Endodermal cell (in vitro differentiated cells): ENCODE measurements at regions not wholly inside any gene's neighbourhood (a gene's known extent, or its start where the extent isn't known, plus 50 kb on each side); places are given as distances from the start of the nearest gene placed in this dataset.
A peak's percentile ranks its signal among the peaks of the same experiment; 100 is the strongest.

Experiments used
- DNase-seq: peaks from one replicate; pipeline ENCODE4 v3.0.0-alpha.2; 2017
- H3K27ac ChIP-seq: 2 replicates; pipeline ENCODE4 v1.5.1; 2013; ENCODE audit warnings: mild to moderate bottlenecking, low read depth, low read length, moderate library complexity
- H3K27me3 ChIP-seq: 2 replicates; pipeline ENCODE4 v1.6.1; 2013; ENCODE audit warnings: mild to moderate bottlenecking, low read length, moderate library complexity; ENCODE audit not compliant: insufficient read depth, control insufficient read depth, poor library complexity, severe bottlenecking
- H3K36me3 ChIP-seq: 2 replicates; pipeline ENCODE4 v1.7.0; 2013; ENCODE audit warnings: mild to moderate bottlenecking, low read length, moderate library complexity; ENCODE audit not compliant: control insufficient read depth, insufficient read depth
- H3K4me1 ChIP-seq: one replicate; pipeline ENCODE4 v1.7.0; 2013; ENCODE audit warnings: low read length; ENCODE audit not compliant: control insufficient read depth, insufficient read depth
- H3K4me3 ChIP-seq: 2 replicates; pipeline ENCODE4 v1.5.1; 2013; ENCODE audit warnings: mild to moderate bottlenecking, low read length, moderate library complexity
- H3K9ac ChIP-seq: 2 replicates; pipeline ENCODE4 v1.6.1; 2013; ENCODE audit warnings: mild to moderate bottlenecking, low read length, moderate library complexity; ENCODE audit not compliant: poor library complexity, severe bottlenecking; ENCODE audit errors: extremely low read depth
- H3K9me3 ChIP-seq: 2 replicates; pipeline ENCODE4 v1.6.1; 2013; ENCODE audit warnings: mild to moderate bottlenecking, low read length, moderate library complexity; ENCODE audit not compliant: control insufficient read depth
- H3K27ac Mint-ChIP-seq: 2 replicates; pipeline ENCODE4 v1.8.0; 2020; ENCODE audit warnings: mixed read lengths
- H3K27me3 Mint-ChIP-seq: 2 replicates; pipeline ENCODE4 v1.8.0; 2021; ENCODE audit warnings: mild to moderate bottlenecking, mixed read lengths; ENCODE audit not compliant: insufficient read depth
- H3K36me3 Mint-ChIP-seq: 2 replicates; pipeline ENCODE4 v1.8.0; 2020; ENCODE audit warnings: low read depth, mixed read lengths
- H3K4me1 Mint-ChIP-seq: 2 replicates; pipeline ENCODE4 v1.8.0; 2020; ENCODE audit warnings: mixed read lengths
- H3K4me3 Mint-ChIP-seq: 2 replicates; pipeline ENCODE4 v1.8.0; 2020; ENCODE audit warnings: mild to moderate bottlenecking, moderate library complexity, mixed read lengths
- H3K9me3 Mint-ChIP-seq: 2 replicates; pipeline ENCODE4 v1.8.0; 2020; ENCODE audit warnings: mild to moderate bottlenecking, mixed read lengths
- CTCF ChIP-seq: fragments of 200-600 bp; sonication (generic); conservative IDR thresholded peaks from 2 replicates; pipeline ENCODE4 v1.5.0; 2021; ENCODE audit warnings: antibody characterized with exemption, mild to moderate bottlenecking
- WGBS, 2 experiments: methylation state at CpG; one replicate each; pipeline versions ENCODE4 v1.1.5 to v1.1.7; 2013; ENCODE audit warnings: missing lambda C conversion rate in 2 of 2, mixed read lengths in 1 of 2; ENCODE audit not compliant: insufficient coverage in 1 of 2, insufficient read length in 1 of 2; 5-methylcytosine and 5-hydroxymethylcytosine counted together

- no peaks in the 10 kb centered on the region for H3K27me3 ChIP-seq
- no peak for TF ChIP-seq CTCF
- H3K4me3 ChIP-seq, result no peak overlapping the region
- no peaks in the 10 kb centered on the region for H3K9me3 ChIP-seq
- H3K27me3 Mint-ChIP-seq, result no peaks in the 10 kb centered on the region
- peaks cover 3% of the 10 kb centered on the region for H3K4me1 Mint-ChIP-seq
- DNase-seq, result no peak
- no peaks in the 10 kb centered on the region for H3K9me3 Mint-ChIP-seq
- H3K36me3 Mint-ChIP-seq, result no peaks in the 10 kb centered on the region
- H3K27ac ChIP-seq, result no peak overlapping the region
- H3K9ac ChIP-seq, result no peak overlapping the region
- H3K36me3 ChIP-seq, result no peaks in the 10 kb centered on the region
- no peaks in the 10 kb centered on the region for H3K4me1 ChIP-seq
- H3K4me3 Mint-ChIP-seq, result no peak overlapping the region
- no peak overlapping the region for H3K27ac Mint-ChIP-seq
- WGBS, 2 experiments, result 85 to 89% methylated on average over 4 of the region's 4 CpGs
Observed at GRCh38 chr11:96961931-96962330, 572.1 kb downstream of the JRKL start.

- no peak overlapping the region for H3K27ac ChIP-seq
- TF ChIP-seq CTCF, result no peak
- Mint-ChIP-seq H3K36me3 (no peaks in the 10 kb centered on the region), H3K27ac (no peak overlapping the region), H3K4me3 (no peak overlapping the region), H3K4me1 (peaks cover 3% of the 10 kb centered on the region), H3K27me3 (no peaks in the 10 kb centered on the region), H3K9me3 (no peaks in the 10 kb centered on the region)
- 87% methylated on average over 2 of the region's 2 CpGs; no CpG with 5 or more reads in 1 of the 2 experiments for WGBS, 2 experiments
- DNase-seq, result no peak
- H3K36me3 ChIP-seq, result no peaks in the 10 kb centered on the region
- no peaks in the 10 kb centered on the region for H3K27me3 ChIP-seq
- H3K9ac ChIP-seq, result no peak overlapping the region
- H3K9me3 ChIP-seq, result no peaks in the 10 kb centered on the region
- no peaks in the 10 kb centered on the region for H3K4me1 ChIP-seq
- no peak overlapping the region for H3K4me3 ChIP-seq
Observed at GRCh38 chr11:96963375-96963774, 573.6 kb downstream of the JRKL start.

GRCh38 chr11:96964661-96965060 lies 574.8 kb downstream of the JRKL start:
- Histone ChIP-seq H3K4me1 (no peaks in the 10 kb centered on the region), H3K27me3 (no peaks in the 10 kb centered on the region), H3K4me3 (no peak overlapping the region), H3K27ac (no peak overlapping the region), H3K36me3 (no peaks in the 10 kb centered on the region), H3K9me3 (no peaks in the 10 kb centered on the region), H3K9ac (no peak overlapping the region)
- Mint-ChIP-seq H3K27me3 (no peaks in the 10 kb centered on the region), H3K4me3 (no peak overlapping the region), H3K27ac (peak overlapping the region; percentile 20), H3K4me1 (peaks cover 9% of the 10 kb centered on the region), H3K9me3 (no peaks in the 10 kb centered on the region), H3K36me3 (no peaks in the 10 kb centered on the region)
- TF ChIP-seq CTCF, result no peak
- peak; percentile 38 for DNase-seq
- WGBS, 2 experiments, result 89% methylated on average over 2 of the region's 2 CpGs; no CpG with 5 or more reads in 1 of the 2 experiments
